GM19397 (cell line): ENCODE measurements at regions not wholly inside any gene's neighbourhood (a gene's known extent, or its start where the extent isn't known, plus 50 kb on each side); places are given as distances from the start of the nearest gene placed in this dataset.
"Not testable (repeated sequence)": the region's sequence is repeated elsewhere in the genome, so short reads cannot be mapped to it uniquely, and the experiment has no call there.

ENCODE experiments used
- ATAC-seq: cut with Tn5 transposase; IDR thresholded peaks from one replicate; pipeline ENCODE4 v1.9.1; 2021; ENCODE audit warnings: mild to moderate bottlenecking, moderate library complexity; ENCODE audit not compliant: unreplicated experiment

GRCh38 chr16:8127070-8127469, 463.2 kb downstream of the TMEM114 start:
- no peak for ATAC-seq

GRCh38 chr16:8126313-8126712, 464.0 kb downstream of the TMEM114 start:
- ATAC-seq = no peak

- no peak for ATAC-seq
These were observed 470.3 kb downstream of the TMEM114 start for GRCh38 chr16:8120001-8120400.

GRCh38 chr16:8115814-8116213, 474.5 kb downstream of the TMEM114 start:
- ATAC-seq = no peak

GRCh38 chr16:8114941-8115340, 475.4 kb downstream of the TMEM114 start:
- not testable (repeated sequence) for ATAC-seq

- ATAC-seq = no peak
These were observed 476.5 kb downstream of the TMEM114 start for GRCh38 chr16:8113843-8114242.

- no peak for ATAC-seq
These were observed 479.5 kb downstream of the TMEM114 start for GRCh38 chr16:8110572-8111514.

- ATAC-seq = no peak
These were observed 480.6 kb downstream of the TMEM114 start for GRCh38 chr16:8109510-8110369.

- no peak for ATAC-seq
These were observed 481.3 kb downstream of the TMEM114 start for GRCh38 chr16:8108991-8109509.

- ATAC-seq = no peak
These were observed 483.0 kb downstream of the TMEM114 start for GRCh38 chr16:8107296-8107695.

GRCh38 chr16:8103649-8104289, 486.5 kb downstream of the TMEM114 start:
- no peak for ATAC-seq

GRCh38 chr16:8099586-8099985, 490.7 kb downstream of the TMEM114 start:
- ATAC-seq = no peak

GRCh38 chr16:8098947-8099512, 491.3 kb downstream of the TMEM114 start:
- ATAC-seq = no peak

GRCh38 chr16:8096211-8096610, 494.1 kb downstream of the TMEM114 start:
- ATAC-seq = no peak

- ATAC-seq = no peak
These were observed 495.6 kb downstream of the TMEM114 start for GRCh38 chr16:8094696-8095095.

- no peak for ATAC-seq
These were observed 501.4 kb downstream of the TMEM114 start for GRCh38 chr16:8088820-8089338.

GRCh38 chr16:8087597-8088289, 502.6 kb downstream of the TMEM114 start:
- ATAC-seq = no peak

GRCh38 chr16:8087146-8087545, 503.2 kb downstream of the TMEM114 start:
- no peak for ATAC-seq

GRCh38 chr16:8084882-8085281, 505.4 kb downstream of the TMEM114 start:
- ATAC-seq = no peak

GRCh38 chr16:8084302-8084701, 506.0 kb downstream of the TMEM114 start:
- ATAC-seq = no peak
